Colonic mucosa (tissue), 4 donors: ENCODE measurements at regions not wholly inside any gene's neighbourhood (a gene's known extent, or its start where the extent isn't known, plus 50 kb on each side); places are given as distances from the start of the nearest gene placed in this dataset.

Experiments used
- DNase-seq: peaks from one replicate; pipeline ENCODE4 v3.0.0-alpha.2; 2020
- H3K27ac ChIP-seq: fragments of 200-600 bp; one replicate; pipeline ENCODE4 v1.8.0; 2021
- H3K27me3 ChIP-seq: fragments of 200-600 bp; one replicate; pipeline ENCODE4 v1.8.0; 2021
- H3K36me3 ChIP-seq: fragments of 200-600 bp; one replicate; pipeline ENCODE4 v1.8.0; 2021
- H3K4me1 ChIP-seq: fragments of 200-600 bp; one replicate; pipeline ENCODE4 v1.8.0; 2021; ENCODE audit warnings: mild to moderate bottlenecking
- H3K4me3 ChIP-seq: fragments of 200-600 bp; one replicate; pipeline ENCODE4 v1.8.0; 2021
- H3K9ac ChIP-seq, 2 donors: one replicate each; pipeline ENCODE4 v1.7.0; 2013; ENCODE audit warnings: control low read depth in 2 of 2, low read depth in 2 of 2, low read length in 2 of 2
- H3K9me3 ChIP-seq: fragments of 200-600 bp; one replicate; pipeline ENCODE4 v1.8.0; 2021
- CTCF ChIP-seq: fragments of 200-600 bp; IDR thresholded peaks from one replicate; pipeline ENCODE4 v1.8.0; 2022; ENCODE audit warnings: antibody characterized with exemption, mild to moderate bottlenecking
- intact Hi-C: fragments of 100-400 bp; cut with DNase I; formaldehyde crosslinking; loops from one replicate; pipeline ENCODE4 v1.14.1; 2022
- donor health status: healthy.
- donor health status: DM: no; HTN: no; CAD: no.
- donor health status: DM: no; HTN: no; CAD: no.

GRCh38 chr1:229135773-229136172 lies 135.1 kb upstream of the RAB4A start:
- Histone ChIP-seq H3K27me3 (no peaks in the 10 kb centered on the region), H3K4me1 (no peaks in the 10 kb centered on the region), H3K36me3 (no peaks in the 10 kb centered on the region), H3K9me3 (no peaks in the 10 kb centered on the region), H3K4me3 (no peak overlapping the region), H3K9ac (no peak overlapping the region), H3K27ac (no peak overlapping the region)
- TF ChIP-seq CTCF, result no peak
- intact Hi-C loops, result no loop called here
- no peak for DNase-seq

GRCh38 chr1:229136822-229137221 lies 134.1 kb upstream of the RAB4A start:
- no peak for DNase-seq
- intact Hi-C loops, result no loop called here
- TF ChIP-seq CTCF, result no peak
- H3K4me3 ChIP-seq, result no peak overlapping the region
- no peak overlapping the region for H3K9ac ChIP-seq
- H3K9me3 ChIP-seq, result no peaks in the 10 kb centered on the region
- H3K27me3 ChIP-seq, result no peaks in the 10 kb centered on the region
- no peaks in the 10 kb centered on the region for H3K36me3 ChIP-seq
- H3K4me1 ChIP-seq, result no peaks in the 10 kb centered on the region
- no peak overlapping the region for H3K27ac ChIP-seq

- no peak for TF ChIP-seq CTCF
- intact Hi-C loops, result no loop called here
- Histone ChIP-seq H3K4me3 (no peak overlapping the region), H3K36me3 (no peaks in the 10 kb centered on the region), H3K9me3 (no peaks in the 10 kb centered on the region), H3K4me1 (no peaks in the 10 kb centered on the region), H3K27me3 (no peaks in the 10 kb centered on the region), H3K9ac (no peak overlapping the region), H3K27ac (no peak overlapping the region)
- DNase-seq, result no peak
Observed at GRCh38 chr1:229137271-229137670, 133.6 kb upstream of the RAB4A start.

GRCh38 chr1:229138058-229138457 lies 132.9 kb upstream of the RAB4A start:
- TF ChIP-seq CTCF, result no peak
- H3K4me3 ChIP-seq, result no peak overlapping the region
- no peaks in the 10 kb centered on the region for H3K4me1 ChIP-seq
- H3K36me3 ChIP-seq, result no peaks in the 10 kb centered on the region
- H3K27ac ChIP-seq, result no peak overlapping the region
- no peak overlapping the region for H3K9ac ChIP-seq
- intact Hi-C loops, result no loop called here
- H3K9me3 ChIP-seq, result no peaks in the 10 kb centered on the region
- H3K27me3 ChIP-seq, result no peaks in the 10 kb centered on the region
- DNase-seq, result no peak

- Histone ChIP-seq H3K36me3 (no peaks in the 10 kb centered on the region), H3K4me1 (no peaks in the 10 kb centered on the region), H3K27me3 (no peaks in the 10 kb centered on the region), H3K4me3 (no peak overlapping the region), H3K27ac (no peak overlapping the region), H3K9ac (no peak overlapping the region), H3K9me3 (no peaks in the 10 kb centered on the region)
- TF ChIP-seq CTCF, result no peak
- intact Hi-C loops, result no loop called here
- DNase-seq, result no peak
Observed at GRCh38 chr1:229139331-229140118, 131.4 kb upstream of the RAB4A start.
